ENCODE measurements at regions not wholly inside any gene's neighbourhood (a gene's known extent, or its start where the extent isn't known, plus 50 kb on each side); places are given as distances from the start of the nearest gene placed in this dataset.

GRCh38 chr2:43022896-43023295 lies 203.5 kb downstream of the ZFP36L2 start:
- TF ChIP-seq CREB1 (IDR thresholded peaks at IDR 0.05; ENCODE audit: low read depth) (no peak), EZH2 (IDR thresholded peaks at IDR 0.05; ENCODE audit: borderline replicate concordance, control insufficient read depth, low read depth, low read length) (no peak), CTCF (IDR thresholded peaks at IDR 0.05 in 2 of 3, conservative IDR thresholded peaks at IDR 0.05 in 1 of 3; ENCODE audit: control insufficient read depth in 2 of 3, extremely low read depth in 1 of 3, insufficient read depth in 1 of 3, low read depth in 3 of 3, low read length in 3 of 3) (no peak), RAD21 (IDR thresholded peaks at IDR 0.05; ENCODE audit: insufficient read depth, low read depth, low read length) (no peak), HDAC2 (IDR thresholded peaks at IDR 0.05) (no peak)
